ENCODE measurements at regions not wholly inside any gene's neighbourhood (a gene's known extent, or its start where the extent isn't known, plus 50 kb on each side); places are given as distances from the start of the nearest gene placed in this dataset.
"Not testable (repeated sequence)": the region's sequence is repeated elsewhere in the genome, so short reads cannot be mapped to it uniquely, and the experiment has no call there.

- DNase-seq: no peak
These were observed 1196.4 kb downstream of the VRK1 start for GRCh38 chr14:97993508-97994019.

- no peak for DNase-seq
These were observed 1196.9 kb downstream of the VRK1 start for GRCh38 chr14:97994020-97994531.

- no peak for DNase-seq
These were observed 1197.9 kb downstream of the VRK1 start for GRCh38 chr14:97995038-97995437.

GRCh38 chr14:97995531-97995930 is 1198.3 kb downstream of the VRK1 start:
- no peak for DNase-seq

GRCh38 chr14:98006008-98006407 is 1208.8 kb downstream of the VRK1 start:
- DNase-seq: no peak

GRCh38 chr14:98008381-98009113 is 1211.4 kb downstream of the VRK1 start:
- no peak for DNase-seq

- not testable (repeated sequence) for DNase-seq
These were observed 1212.0 kb downstream of the VRK1 start for GRCh38 chr14:98009177-98009576.

GRCh38 chr14:98010784-98011183 is 1213.6 kb downstream of the VRK1 start:
- DNase-seq: no peak

- no peak for DNase-seq
These were observed 1217.9 kb downstream of the VRK1 start for GRCh38 chr14:98014851-98015615.

- no peak for DNase-seq
These were observed 1218.7 kb downstream of the VRK1 start for GRCh38 chr14:98015921-98016320.

GRCh38 chr14:98018628-98019027 is 1221.4 kb downstream of the VRK1 start:
- DNase-seq: no peak

- DNase-seq: no peak
These were observed 1225.6 kb downstream of the VRK1 start for GRCh38 chr14:98022541-98023520.

GRCh38 chr14:98028162-98028561 is 1231.0 kb downstream of the VRK1 start:
- DNase-seq: no peak

GRCh38 chr14:98035396-98035795 is 1236.6 kb downstream of the BCL11B start:
- DNase-seq: no peak

- DNase-seq: no peak
These were observed 1234.2 kb downstream of the BCL11B start for GRCh38 chr14:98037831-98038230.

- DNase-seq: no peak
These were observed 1215.1 kb downstream of the BCL11B start for GRCh38 chr14:98056946-98057345.

GRCh38 chr14:98059106-98059505 is 1212.9 kb downstream of the BCL11B start:
- no peak for DNase-seq

- no peak for DNase-seq
These were observed 1209.9 kb downstream of the BCL11B start for GRCh38 chr14:98062083-98062482.

GRCh38 chr14:98069712-98070171 is 1202.3 kb downstream of the BCL11B start:
- no peak for DNase-seq

GRCh38 chr14:98070536-98070935 is 1201.5 kb downstream of the BCL11B start:
- DNase-seq: no peak

- no peak for DNase-seq
These were observed 1197.9 kb downstream of the BCL11B start for GRCh38 chr14:98074111-98074510.

- DNase-seq: no peak
These were observed 1194.8 kb downstream of the BCL11B start for GRCh38 chr14:98077176-98077575.

GRCh38 chr14:98082833-98083232 is 1189.2 kb downstream of the BCL11B start:
- no peak for DNase-seq

Data from NCI-H446 treated with DMSO at 0.1 percent for 48 hours (cell line).